Inflammatory macrophage treated with lipopolysaccharide for 4 hours (primary cell): ENCODE measurements at regions not wholly inside any gene's neighbourhood (a gene's known extent, or its start where the extent isn't known, plus 50 kb on each side); places are given as distances from the start of the nearest gene placed in this dataset.

Experiments
- DNase-seq: peaks from one replicate; pipeline ENCODE4 v3.0.0-alpha.2; 2020

GRCh38 chr14:53896726-53897125 is 59.9 kb downstream of the BMP4 start:
- no peak for DNase-seq

- no peak for DNase-seq
These were observed 62.2 kb downstream of the BMP4 start for GRCh38 chr14:53894456-53894855.

GRCh38 chr14:53893374-53893773 is 63.3 kb downstream of the BMP4 start:
- DNase-seq: no peak

GRCh38 chr14:53890611-53891101 is 66.0 kb downstream of the BMP4 start:
- DNase-seq: no peak

- DNase-seq: no peak
These were observed 67.9 kb downstream of the BMP4 start for GRCh38 chr14:53888535-53889386.

GRCh38 chr14:53885136-53885640 is 71.4 kb downstream of the BMP4 start:
- no peak for DNase-seq

- no peak for DNase-seq
These were observed 72.0 kb downstream of the BMP4 start for GRCh38 chr14:53884601-53885000.

GRCh38 chr14:53883739-53884138 is 72.9 kb downstream of the BMP4 start:
- no peak for DNase-seq

GRCh38 chr14:53882684-53883083 is 73.9 kb downstream of the BMP4 start:
- DNase-seq: no peak

- DNase-seq: no peak
These were observed 74.7 kb downstream of the BMP4 start for GRCh38 chr14:53881921-53882320.

GRCh38 chr14:53881161-53881871 is 75.3 kb downstream of the BMP4 start:
- no peak for DNase-seq

GRCh38 chr14:53880761-53881160 is 75.9 kb downstream of the BMP4 start:
- DNase-seq: no peak

- DNase-seq: no peak
These were observed 76.9 kb downstream of the BMP4 start for GRCh38 chr14:53879747-53880146.

- no peak for DNase-seq
These were observed 77.5 kb downstream of the BMP4 start for GRCh38 chr14:53879022-53879686.

- DNase-seq: no peak
These were observed 81.2 kb downstream of the BMP4 start for GRCh38 chr14:53875324-53875897.

- DNase-seq: no peak
These were observed 81.9 kb downstream of the BMP4 start for GRCh38 chr14:53874704-53875103.

- DNase-seq: no peak
These were observed 83.9 kb downstream of the BMP4 start for GRCh38 chr14:53872681-53873089.

GRCh38 chr14:53871951-53872350 is 84.7 kb downstream of the BMP4 start:
- DNase-seq: no peak

- DNase-seq: no peak
These were observed 85.6 kb downstream of the BMP4 start for GRCh38 chr14:53871011-53871410.

GRCh38 chr14:53865711-53866110 is 90.9 kb downstream of the BMP4 start:
- no peak for DNase-seq

GRCh38 chr14:53861781-53862180 is 94.8 kb downstream of the BMP4 start:
- no peak for DNase-seq

- no peak for DNase-seq
These were observed 98.3 kb downstream of the BMP4 start for GRCh38 chr14:53858345-53858684.
